Keratinocyte (primary cell): ENCODE measurements at regions not wholly inside any gene's neighbourhood (a gene's known extent, or its start where the extent isn't known, plus 50 kb on each side); places are given as distances from the start of the nearest gene placed in this dataset.

ENCODE experiments used
- DNase-seq: peaks from one replicate; pipeline ENCODE4 v3.0.0-alpha.2; 2011; ENCODE audit warnings: low read depth, missing footprints, low spot score
- FAIRE-seq: peaks from 2 replicates; lab custom pipeline; 2011; peaks lifted over from hg19 to GRCh38; lab: Jason Lieb, UNC
- H2AFZ ChIP-seq: 2 replicates; pipeline ENCODE4 v1.6.0; 2012; ENCODE audit warnings: low read length, control low read depth, inconsistent platforms; ENCODE audit not compliant: control insufficient read depth
- H3K27ac ChIP-seq: 2 replicates; pipeline ENCODE4 v1.5.1; 2011; ENCODE audit warnings: low read length; ENCODE audit not compliant: control insufficient read depth, insufficient read depth
- H3K27me3 ChIP-seq: 3 replicates; pipeline ENCODE4 v1.6.0; 2011; ENCODE audit warnings: low read length; ENCODE audit not compliant: control insufficient read depth, insufficient read depth; ENCODE audit errors: extremely low read depth
- H3K36me3 ChIP-seq, 2 experiments: 2 replicates in 1 of 2; 3 replicates in 1 of 2; pipeline ENCODE4 v1.5.1; 2011; ENCODE audit warnings: low read length in 2 of 2, mild to moderate bottlenecking in 1 of 2; ENCODE audit not compliant: control insufficient read depth in 2 of 2, insufficient read depth in 2 of 2; ENCODE audit errors: extremely low read depth in 1 of 2
- H3K4me1 ChIP-seq: 3 replicates; pipeline ENCODE4 v1.5.1; 2011; ENCODE audit warnings: low read length; ENCODE audit not compliant: control insufficient read depth, insufficient read depth; ENCODE audit errors: extremely low read depth
- H3K4me2 ChIP-seq: 3 replicates; pipeline ENCODE4 v1.6.0; 2011; ENCODE audit warnings: low read depth, low read length; ENCODE audit not compliant: control insufficient read depth, insufficient read depth; ENCODE audit errors: extremely low read depth
- H3K4me3 ChIP-seq, 3 experiments: fragments of 200-600 bp in 1 of 3; sonication (generic) in 1 of 3; 2 replicates in 2 of 3; 3 replicates in 1 of 3; pipeline ENCODE4 v1.5.1; 2011 to 2016; ENCODE audit warnings: low read length in 3 of 3, mild to moderate bottlenecking in 3 of 3, control low read depth in 2 of 3, inconsistent platforms in 1 of 3, low read depth in 1 of 3, mixed read lengths in 1 of 3, mixed run types in 1 of 3, moderate library complexity in 1 of 3; ENCODE audit not compliant: control insufficient read depth in 2 of 3, insufficient read depth in 2 of 3; ENCODE audit errors: extremely low read depth in 1 of 3
- H3K79me2 ChIP-seq: 2 replicates; pipeline ENCODE4 v1.6.0; 2012; ENCODE audit warnings: low read length; ENCODE audit not compliant: control insufficient read depth, insufficient read depth
- H3K9ac ChIP-seq: 3 replicates; pipeline ENCODE4 v1.6.0; 2011; ENCODE audit warnings: low read length; ENCODE audit not compliant: control insufficient read depth, insufficient read depth; ENCODE audit errors: extremely low read depth
- H3K9me1 ChIP-seq: 3 replicates; pipeline ENCODE4 v1.6.0; 2011; ENCODE audit warnings: low read length; ENCODE audit not compliant: control insufficient read depth, insufficient read depth; ENCODE audit errors: extremely low read depth
- H3K9me3 ChIP-seq: 2 replicates; pipeline ENCODE4 v1.5.1; 2012; ENCODE audit warnings: low read depth, low read length; ENCODE audit not compliant: control insufficient read depth
- H4K20me1 ChIP-seq: 3 replicates; pipeline ENCODE4 v1.6.0; 2011; ENCODE audit warnings: low read length; ENCODE audit not compliant: control insufficient read depth, insufficient read depth; ENCODE audit errors: extremely low read depth
- EZH2 ChIP-seq: IDR thresholded peaks from one replicate; pipeline ENCODE4 v1.6.1; 2012; ENCODE audit warnings: inconsistent platforms, mild to moderate bottlenecking, low read length, moderate library complexity
- dilution Hi-C: fragments of 300-500 bp; cut with MboI; formaldehyde crosslinking; loops from one replicate; pipeline ENCODE4 v1.7.0; 2020; ENCODE audit warnings: low sequenced_read_pairs; ENCODE audit not compliant: extremely low pct_ligation_motif_present
- TF ChIP-seq, protein P1 (sequence below), 3 experiments: IDR thresholded peaks in 1 of 3; conservative IDR thresholded peaks in 1 of 3; optimal IDR thresholded peaks in 1 of 3; 2 replicates in 2 of 3; 3 replicates in 1 of 3; pipeline versions ENCODE3 to v1.5.1; 2011; ENCODE audit warnings: low read length in 3 of 3, mild to moderate bottlenecking in 3 of 3, moderate library complexity in 2 of 3, control low read depth in 1 of 3, inconsistent platforms in 1 of 3; ENCODE audit not compliant: insufficient read depth in 2 of 3; ENCODE audit errors: extremely low read depth in 1 of 3

DNA sequence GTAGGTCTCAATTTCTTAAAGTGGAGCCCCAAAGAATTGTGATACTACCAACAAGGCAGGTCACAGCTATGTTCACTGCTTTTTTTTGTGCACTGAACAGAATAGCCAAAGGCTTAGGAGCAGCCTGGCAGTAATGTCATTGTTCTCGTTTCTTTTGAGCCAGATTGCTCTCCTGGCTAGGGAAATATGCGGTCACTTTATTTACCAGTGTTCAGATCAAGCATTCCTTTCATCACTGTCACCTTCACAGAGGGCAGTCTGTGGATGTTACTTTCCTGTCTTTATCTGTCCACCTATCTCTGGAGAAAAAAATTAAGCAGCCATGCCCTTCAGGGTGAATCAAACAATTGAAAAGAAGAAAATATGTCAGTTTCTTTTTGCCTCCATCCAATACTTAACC, 159.6 kb downstream of the BTG1 start:
- no peaks in the 10 kb centered on the region for H3K36me3 ChIP-seq
- no peaks in the 10 kb centered on the region for H4K20me1 ChIP-seq
- dilution Hi-C loops = no loop called here
- no peaks in the 10 kb centered on the region for H3K4me1 ChIP-seq
- H3K9me3 ChIP-seq = no peaks in the 10 kb centered on the region
- no peak overlapping the region for H3K4me3 ChIP-seq
- H3K9me1 ChIP-seq = no peaks in the 10 kb centered on the region
- DNase-seq (no peak), FAIRE-seq (no peak)
- no peaks in the 10 kb centered on the region for H3K79me2 ChIP-seq
- no peak overlapping the region for H2AFZ ChIP-seq
- no peak overlapping the region for H3K4me2 ChIP-seq
- no peak overlapping the region for H3K27ac ChIP-seq
- TF ChIP-seq EZH2 = no peak
- TF ChIP-seq, protein P1, sequence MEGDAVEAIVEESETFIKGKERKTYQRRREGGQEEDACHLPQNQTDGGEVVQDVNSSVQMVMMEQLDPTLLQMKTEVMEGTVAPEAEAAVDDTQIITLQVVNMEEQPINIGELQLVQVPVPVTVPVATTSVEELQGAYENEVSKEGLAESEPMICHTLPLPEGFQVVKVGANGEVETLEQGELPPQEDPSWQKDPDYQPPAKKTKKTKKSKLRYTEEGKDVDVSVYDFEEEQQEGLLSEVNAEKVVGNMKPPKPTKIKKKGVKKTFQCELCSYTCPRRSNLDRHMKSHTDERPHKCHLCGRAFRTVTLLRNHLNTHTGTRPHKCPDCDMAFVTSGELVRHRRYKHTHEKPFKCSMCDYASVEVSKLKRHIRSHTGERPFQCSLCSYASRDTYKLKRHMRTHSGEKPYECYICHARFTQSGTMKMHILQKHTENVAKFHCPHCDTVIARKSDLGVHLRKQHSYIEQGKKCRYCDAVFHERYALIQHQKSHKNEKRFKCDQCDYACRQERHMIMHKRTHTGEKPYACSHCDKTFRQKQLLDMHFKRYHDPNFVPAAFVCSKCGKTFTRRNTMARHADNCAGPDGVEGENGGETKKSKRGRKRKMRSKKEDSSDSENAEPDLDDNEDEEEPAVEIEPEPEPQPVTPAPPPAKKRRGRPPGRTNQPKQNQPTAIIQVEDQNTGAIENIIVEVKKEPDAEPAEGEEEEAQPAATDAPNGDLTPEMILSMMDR (optimal IDR thresholded peaks at IDR 0.05 in 1 of 3, IDR thresholded peaks at IDR 0.05 in 1 of 3, conservative IDR thresholded peaks at IDR 0.05 in 1 of 3; ENCODE audit: extremely low read depth in 1 of 3, insufficient read depth in 2 of 3, low read length in 3 of 3) = no peak
- no peak overlapping the region for H3K9ac ChIP-seq
- H3K27me3 ChIP-seq = no peaks in the 10 kb centered on the region

DNA sequence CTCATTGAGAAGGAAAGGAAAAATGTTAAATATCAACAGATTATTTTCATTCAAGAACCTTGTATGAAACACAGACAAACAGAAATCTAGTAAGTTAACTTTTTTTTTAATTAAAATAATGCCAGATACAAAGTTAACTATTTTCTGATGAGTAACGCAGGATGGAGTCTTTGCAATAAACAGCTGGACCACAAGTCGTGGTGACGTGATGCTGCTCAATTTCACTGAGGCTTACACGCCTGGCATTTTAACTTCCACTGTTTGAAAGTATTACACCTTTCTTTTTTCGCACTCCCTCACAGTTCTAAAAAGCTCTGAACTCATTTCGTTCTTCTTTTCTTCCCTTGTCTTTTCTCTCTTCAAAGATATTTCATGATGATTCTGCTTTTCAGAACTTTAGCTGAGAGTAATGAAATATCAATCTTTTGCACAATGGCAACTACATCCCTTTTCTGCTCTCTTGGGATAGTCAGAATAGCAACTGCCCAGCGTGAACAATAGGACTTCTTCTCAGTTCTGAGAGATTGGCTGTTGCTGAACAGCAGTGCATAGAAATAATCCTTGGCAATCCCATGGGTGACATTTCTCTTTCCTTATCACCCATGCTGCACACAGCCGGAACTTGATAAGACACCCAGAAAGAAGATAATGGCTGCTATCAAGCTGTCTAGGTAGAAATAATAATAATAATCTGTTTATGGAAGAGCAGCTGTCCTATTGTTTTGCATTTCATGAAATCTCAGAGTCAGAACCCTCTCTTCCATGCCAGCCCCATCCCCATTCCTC, 160.5 kb downstream of the BTG1 start:
- no peaks in the 10 kb centered on the region for H3K36me3 ChIP-seq

More for the DNA sequence above, 160.5 kb downstream of the BTG1 start:
- Histone ChIP-seq H2AFZ (no peak overlapping the region), H3K4me1 (no peaks in the 10 kb centered on the region), H3K4me3 (no peak overlapping the region), H3K9me1 (no peaks in the 10 kb centered on the region), H3K79me2 (no peaks in the 10 kb centered on the region), H3K27me3 (no peaks in the 10 kb centered on the region), H3K9ac (no peak overlapping the region), H3K27ac (no peak overlapping the region), H3K9me3 (no peaks in the 10 kb centered on the region), H3K4me2 (no peak overlapping the region), H4K20me1 (no peaks in the 10 kb centered on the region)
- DNase-seq = no peak
- dilution Hi-C loops = no loop called here
- FAIRE-seq = no peak
- TF ChIP-seq, protein P1 (optimal IDR thresholded peaks at IDR 0.05 in 1 of 3, IDR thresholded peaks at IDR 0.05 in 1 of 3, conservative IDR thresholded peaks at IDR 0.05 in 1 of 3; ENCODE audit: extremely low read depth in 1 of 3, insufficient read depth in 2 of 3, low read length in 3 of 3) = no peak
